ENCODE measurements at regions not wholly inside any gene's neighbourhood (a gene's known extent, or its start where the extent isn't known, plus 50 kb on each side); places are given as distances from the start of the nearest gene placed in this dataset.
"Not testable (repeated sequence)": the region's sequence is repeated elsewhere in the genome, so short reads cannot be mapped to it uniquely, and the experiment has no call there.

- DNase-seq (ENCODE audit: low read depth in 3 of 3, low spot score in 2 of 3) = no peak
These were observed 380.1 kb downstream of the ALG10 start for GRCh38 chr12:34402228-34402898.

- no peak for DNase-seq (ENCODE audit: low read depth in 3 of 3, low spot score in 2 of 3)
These were observed 380.8 kb downstream of the ALG10 start for GRCh38 chr12:34402899-34403705.

- DNase-seq (ENCODE audit: low read depth in 3 of 3, low spot score in 2 of 3) = no peak
These were observed 381.5 kb downstream of the ALG10 start for GRCh38 chr12:34403706-34404376.

GRCh38 chr12:34404377-34405285 is 382.3 kb downstream of the ALG10 start:
- no peak for DNase-seq (ENCODE audit: low read depth in 3 of 3, low spot score in 2 of 3)

- DNase-seq (ENCODE audit: low read depth in 3 of 3, low spot score in 2 of 3) = no peak
These were observed 383.3 kb downstream of the ALG10 start for GRCh38 chr12:34405286-34406227.

- DNase-seq (ENCODE audit: low read depth in 3 of 3, low spot score in 2 of 3) = no peak
These were observed 384.1 kb downstream of the ALG10 start for GRCh38 chr12:34406228-34406995.

- DNase-seq (ENCODE audit: low read depth in 3 of 3, low spot score in 2 of 3) = no peak
These were observed 384.7 kb downstream of the ALG10 start for GRCh38 chr12:34406996-34407300.

GRCh38 chr12:34407813-34408212 is 385.5 kb downstream of the ALG10 start:
- no peak for DNase-seq (ENCODE audit: low read depth in 3 of 3, low spot score in 2 of 3)

GRCh38 chr12:34431509-34431908 is 409.2 kb downstream of the ALG10 start:
- not testable (repeated sequence) for DNase-seq (ENCODE audit: low read depth in 3 of 3, low spot score in 2 of 3)
